ENCODE measurements at regions not wholly inside any gene's neighbourhood (a gene's known extent, or its start where the extent isn't known, plus 50 kb on each side); places are given as distances from the start of the nearest gene placed in this dataset.

GRCh38 chr1:244144053-244144452 is 93.0 kb downstream of the ZBTB18 start:
- TF ChIP-seq CTCF (IDR thresholded peaks at IDR 0.05; ENCODE audit: low read depth, low read length, missing input control) (no peak), MAX (IDR thresholded peaks at IDR 0.05) (no peak), REST (IDR thresholded peaks at IDR 0.05) (no peak), YY1 (IDR thresholded peaks at IDR 0.05) (no peak), RAD21 (IDR thresholded peaks at IDR 0.05) (no peak), HNF4A (conservative IDR thresholded peaks at IDR 0.05) (no peak), SP1 (IDR thresholded peaks at IDR 0.05) (no peak), EGR1 (IDR thresholded peaks at IDR 0.05; ENCODE audit: low read depth in 2 of 2) (no peak), JUND (IDR thresholded peaks at IDR 0.05) (no peak)

Data from liver (tissue), 3 donors.